CD14-positive monocyte (primary cell): ENCODE measurements at regions not wholly inside any gene's neighbourhood (a gene's known extent, or its start where the extent isn't known, plus 50 kb on each side); places are given as distances from the start of the nearest gene placed in this dataset.

Experiments
- DNase-seq, 3 donors: peaks; one replicate each; pipeline ENCODE4 v3.0.0-alpha.2; 2011 to 2022
- H2AFZ ChIP-seq: 2 replicates; pipeline ENCODE4 v1.6.0; 2012; ENCODE audit warnings: mild to moderate bottlenecking, low read depth, low read length, inconsistent platforms; ENCODE audit not compliant: insufficient read depth, poor library complexity, severe bottlenecking
- H3K27ac ChIP-seq, 2 donors: 1 replicate in 1 of 2; 2 replicates in 1 of 2; pipeline ENCODE4 v1.5.1; 2012 to 2013; ENCODE audit warnings: low read length in 2 of 2, control low read depth in 1 of 2, inconsistent platforms in 1 of 2, low read depth in 1 of 2, mild to moderate bottlenecking in 1 of 2
- H3K27me3 ChIP-seq, 2 donors: one replicate each; pipeline versions ENCODE4 v1.6.0 to v1.6.1; 2011 to 2013; ENCODE audit warnings: low read length in 2 of 2; ENCODE audit not compliant: control insufficient read depth in 2 of 2, insufficient read depth in 2 of 2
- H3K36me3 ChIP-seq, 2 donors: replicated peaks in 1 of 2; 1 replicate in 1 of 2; 2 replicates in 1 of 2; pipeline versions ENCODE4 v1.5.1 to v1.6.1; 2012 to 2013; ENCODE audit warnings: low read length in 2 of 2, control low read depth in 1 of 2, inconsistent platforms in 1 of 2, mild to moderate bottlenecking in 1 of 2; ENCODE audit not compliant: insufficient read depth in 2 of 2, control insufficient read depth in 1 of 2
- H3K4me1 ChIP-seq, 2 donors: 1 replicate in 1 of 2; 2 replicates in 1 of 2; pipeline versions ENCODE4 v1.5.1 to v1.6.1; 2012 to 2013; ENCODE audit warnings: low read length in 2 of 2, control low read depth in 1 of 2, inconsistent platforms in 1 of 2, mild to moderate bottlenecking in 1 of 2, moderate library complexity in 1 of 2; ENCODE audit not compliant: insufficient read depth in 2 of 2, control insufficient read depth in 1 of 2
- H3K4me2 ChIP-seq: replicated peaks from 2 replicates; pipeline ENCODE3; 2012; ENCODE audit warnings: low read length, moderate library complexity, mild to moderate bottlenecking; ENCODE audit not compliant: poor library complexity, severe bottlenecking; ENCODE audit errors: extremely low read depth
- H3K4me3 ChIP-seq, 3 experiments: fragments of 200-600 bp in 1 of 3; sonication (generic) in 1 of 3; replicated peaks in 1 of 3; 1 replicate in 2 of 3; 2 replicates in 1 of 3; pipeline ENCODE4 v1.5.1; 2011 to 2013; ENCODE audit warnings: low read length in 3 of 3, mild to moderate bottlenecking in 3 of 3, control low read depth in 2 of 3, low read depth in 2 of 3, inconsistent platforms in 1 of 3, moderate library complexity in 1 of 3
- H3K79me2 ChIP-seq: 2 replicates; pipeline ENCODE4 v1.6.0; 2012; ENCODE audit warnings: mild to moderate bottlenecking, control low read depth, inconsistent platforms, low read length, moderate library complexity; ENCODE audit not compliant: insufficient read depth
- H3K9ac ChIP-seq: 2 replicates; pipeline ENCODE4 v1.6.0; 2017; ENCODE audit warnings: low read length, mild to moderate bottlenecking; ENCODE audit not compliant: insufficient read depth, poor library complexity, severe bottlenecking
- H3K9me3 ChIP-seq, 2 donors: replicated peaks in 1 of 2; 1 replicate in 1 of 2; 2 replicates in 1 of 2; pipeline versions ENCODE4 v1.5.1 to v1.6.1; 2012 to 2013; ENCODE audit warnings: low read length in 2 of 2, control low read depth in 1 of 2; ENCODE audit not compliant: control insufficient read depth in 1 of 2, insufficient read depth in 1 of 2
- H4K20me1 ChIP-seq: 2 replicates; pipeline ENCODE4 v1.6.0; 2012; ENCODE audit warnings: mild to moderate bottlenecking, low read length, control low read depth, moderate library complexity; ENCODE audit not compliant: insufficient read depth
- H3K27ac Mint-ChIP-seq, 7 donors: one replicate each; pipeline ENCODE4 v1.8.0; 2020; ENCODE audit warnings: mild to moderate bottlenecking in 7 of 7, mixed read lengths in 7 of 7, moderate library complexity in 6 of 7, inconsistent platforms in 2 of 7
- H3K27me3 Mint-ChIP-seq, 3 donors: one replicate each; pipeline ENCODE4 v1.8.0; 2021 to 2022; ENCODE audit warnings: low read depth in 3 of 3, mild to moderate bottlenecking in 3 of 3, mixed read lengths in 3 of 3, moderate library complexity in 3 of 3, inconsistent platforms in 1 of 3
- H3K36me3 Mint-ChIP-seq, 2 donors: one replicate each; pipeline ENCODE4 v1.8.0; 2020; ENCODE audit warnings: mixed read lengths in 2 of 2, inconsistent platforms in 1 of 2, mild to moderate bottlenecking in 1 of 2
- H3K4me1 Mint-ChIP-seq: one replicate; pipeline ENCODE4 v1.8.0; 2020; ENCODE audit warnings: mild to moderate bottlenecking, mixed read lengths
- H3K4me3 Mint-ChIP-seq, 2 donors: one replicate each; pipeline ENCODE4 v1.8.0; 2020; ENCODE audit warnings: mild to moderate bottlenecking in 2 of 2, mixed read lengths in 2 of 2, moderate library complexity in 1 of 2
- H3K9me3 Mint-ChIP-seq, 7 donors: one replicate each; pipeline ENCODE4 v1.8.0; 2020 to 2022; ENCODE audit warnings: mixed read lengths in 7 of 7, mild to moderate bottlenecking in 6 of 7, moderate library complexity in 6 of 7, inconsistent platforms in 2 of 7
- WGBS: methylation state at CpG from one replicate; pipeline ENCODE4 v1.1.5; 2013; ENCODE audit warnings: missing lambda C conversion rate; ENCODE audit not compliant: insufficient coverage; 5-methylcytosine and 5-hydroxymethylcytosine counted together
- intact Hi-C, 2 donors: fragments of 100-400 bp; cut with micrococcal nuclease; formaldehyde crosslinking; loops; one replicate each; pipeline versions ENCODE4 v1.15.0 to v1.15.1; 2023
- TF ChIP-seq, protein P1 (sequence below): fragments of 200-600 bp; IDR thresholded peaks from one replicate; pipeline ENCODE4 v1.8.0; 2022; ENCODE audit warnings: antibody characterized with exemption, mild to moderate bottlenecking

- H3K9me3 ChIP-seq: no peaks in the 10 kb centered on the region
- no peak overlapping the region for H3K4me3 ChIP-seq
- H3K27ac Mint-ChIP-seq: no peak overlapping the region
- H3K27me3 ChIP-seq: no peaks in the 10 kb centered on the region
- no peak for DNase-seq
- H3K9ac ChIP-seq: no peak overlapping the region
- H2AFZ ChIP-seq: no peak overlapping the region
- H4K20me1 ChIP-seq: no peaks in the 10 kb centered on the region
- H3K36me3 Mint-ChIP-seq: no peaks in the 10 kb centered on the region
- WGBS: 100% methylated on average over 1 of the region's 4 CpGs
- intact Hi-C loops: no loop called here
- peaks cover 0 to 10% (median 2%) of the 10 kb centered on the region in 7 donors for H3K9me3 Mint-ChIP-seq
- H3K4me3 Mint-ChIP-seq: no peak overlapping the region
- TF ChIP-seq, protein P1, sequence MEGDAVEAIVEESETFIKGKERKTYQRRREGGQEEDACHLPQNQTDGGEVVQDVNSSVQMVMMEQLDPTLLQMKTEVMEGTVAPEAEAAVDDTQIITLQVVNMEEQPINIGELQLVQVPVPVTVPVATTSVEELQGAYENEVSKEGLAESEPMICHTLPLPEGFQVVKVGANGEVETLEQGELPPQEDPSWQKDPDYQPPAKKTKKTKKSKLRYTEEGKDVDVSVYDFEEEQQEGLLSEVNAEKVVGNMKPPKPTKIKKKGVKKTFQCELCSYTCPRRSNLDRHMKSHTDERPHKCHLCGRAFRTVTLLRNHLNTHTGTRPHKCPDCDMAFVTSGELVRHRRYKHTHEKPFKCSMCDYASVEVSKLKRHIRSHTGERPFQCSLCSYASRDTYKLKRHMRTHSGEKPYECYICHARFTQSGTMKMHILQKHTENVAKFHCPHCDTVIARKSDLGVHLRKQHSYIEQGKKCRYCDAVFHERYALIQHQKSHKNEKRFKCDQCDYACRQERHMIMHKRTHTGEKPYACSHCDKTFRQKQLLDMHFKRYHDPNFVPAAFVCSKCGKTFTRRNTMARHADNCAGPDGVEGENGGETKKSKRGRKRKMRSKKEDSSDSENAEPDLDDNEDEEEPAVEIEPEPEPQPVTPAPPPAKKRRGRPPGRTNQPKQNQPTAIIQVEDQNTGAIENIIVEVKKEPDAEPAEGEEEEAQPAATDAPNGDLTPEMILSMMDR: no peak
- H3K4me1 ChIP-seq: no peaks in the 10 kb centered on the region
- no peaks in the 10 kb centered on the region for H3K36me3 ChIP-seq
- H3K27me3 Mint-ChIP-seq: peaks cover 0 to 4% (median 2%) of the 10 kb centered on the region in 3 donors
- H3K79me2 ChIP-seq: no peaks in the 10 kb centered on the region
- H3K4me2 ChIP-seq: no peak overlapping the region
- H3K4me1 Mint-ChIP-seq: no peaks in the 10 kb centered on the region
- H3K27ac ChIP-seq: no peak overlapping the region
Measured at GRCh38 chr16:65760874-65761273, 605.6 kb upstream of the CDH5 start.

DNA sequence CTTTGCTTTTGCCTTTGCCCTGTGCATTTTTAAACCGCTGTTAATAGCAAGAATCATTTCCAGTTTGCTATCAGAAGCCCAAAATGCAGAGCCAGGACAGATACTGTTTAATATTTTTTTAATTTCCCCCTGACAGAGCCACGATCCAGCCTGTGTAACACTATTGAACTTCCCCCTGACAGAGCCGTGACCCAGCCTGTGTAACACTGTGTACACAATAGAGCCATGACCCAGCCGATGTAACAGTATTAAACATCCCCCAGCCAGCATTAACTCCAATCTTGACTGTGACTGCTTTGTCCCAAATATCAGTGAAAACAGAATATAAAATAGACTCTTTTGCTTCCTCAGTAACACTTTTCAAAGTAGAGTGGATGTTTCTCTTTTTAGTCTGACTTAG lies 607.9 kb upstream of the CDH5 start:
- TF ChIP-seq, protein P1: no peak
- intact Hi-C loops: no loop called here
- H3K27me3 Mint-ChIP-seq: peaks cover 0 to 7% (median 3%) of the 10 kb centered on the region in 3 donors

More for the DNA sequence above, 607.9 kb upstream of the CDH5 start:
- Mint-ChIP-seq H3K4me1 (no peaks in the 10 kb centered on the region), H3K36me3 (no peaks in the 10 kb centered on the region), H3K4me3 (no peak overlapping the region), H3K27ac (no peak overlapping the region), H3K9me3 (peaks cover 0 to 2% (median 0%) of the 10 kb centered on the region in 7 donors)
- Histone ChIP-seq H3K4me1 (no peaks in the 10 kb centered on the region), H3K36me3 (no peaks in the 10 kb centered on the region), H3K9ac (no peak overlapping the region), H3K79me2 (no peaks in the 10 kb centered on the region), H3K27me3 (no peaks in the 10 kb centered on the region), H2AFZ (no peak overlapping the region), H3K4me2 (no peak overlapping the region), H3K4me3 (no peak overlapping the region), H4K20me1 (no peaks in the 10 kb centered on the region), H3K9me3 (no peaks in the 10 kb centered on the region), H3K27ac (no peak overlapping the region)
- WGBS: 88% methylated on average over 4 of the region's 4 CpGs
- no peak for DNase-seq
